COLO829 (cell line): ENCODE measurements at regions not wholly inside any gene's neighbourhood (a gene's known extent, or its start where the extent isn't known, plus 50 kb on each side); places are given as distances from the start of the nearest gene placed in this dataset.
A peak's percentile ranks its signal among the peaks of the same experiment; 100 is the strongest.

Experiments
- DNase-seq: peaks from one replicate; pipeline ENCODE4 v3.0.0; 2012; ENCODE audit warnings: low spot score

DNA sequence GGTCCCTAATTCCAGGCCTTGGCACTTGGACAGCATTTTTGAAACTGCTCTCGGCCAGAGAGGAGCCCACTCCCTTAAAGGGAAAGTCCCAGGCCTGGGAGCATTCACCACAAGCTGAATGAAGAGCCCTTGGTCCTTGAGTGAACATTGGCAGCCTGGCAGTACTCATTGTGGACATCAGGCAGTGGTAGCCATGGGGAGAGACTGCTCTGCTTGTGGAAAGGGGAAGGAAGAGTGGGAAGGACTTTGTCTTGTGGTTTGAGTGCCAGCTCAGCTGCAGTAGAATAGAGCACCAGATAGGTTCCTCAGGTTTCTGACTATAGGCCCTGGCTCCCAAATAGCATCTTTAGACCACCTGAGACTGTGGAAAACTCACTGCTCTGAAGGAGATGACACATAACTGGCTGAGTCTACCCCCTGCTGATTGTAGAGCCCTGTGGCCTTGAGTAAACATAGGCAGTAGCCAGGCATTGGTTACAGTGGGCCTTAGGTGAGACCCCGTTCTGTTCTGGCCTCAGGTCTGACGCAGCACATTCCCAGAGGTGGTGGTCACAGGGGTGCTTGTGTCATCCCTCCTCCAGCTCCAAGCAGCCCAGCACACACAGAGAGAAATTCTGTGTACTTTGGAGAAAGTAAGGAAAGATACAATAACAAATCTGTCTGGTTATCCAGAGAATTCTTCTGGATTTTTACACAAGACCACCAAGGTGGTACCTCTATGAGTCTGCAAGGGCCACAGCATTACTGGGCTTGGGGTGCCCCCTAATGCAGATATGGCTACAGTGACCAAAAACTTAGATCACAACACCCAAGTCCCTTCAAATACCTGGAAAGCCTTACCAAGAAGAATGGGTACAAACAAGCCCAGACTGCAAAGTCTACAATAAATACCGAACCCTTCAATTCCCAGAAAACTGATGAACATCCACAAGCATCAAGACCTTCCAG, 153.8 kb downstream of the GNAI1 start:
- DNase-seq: no peak

DNA sequence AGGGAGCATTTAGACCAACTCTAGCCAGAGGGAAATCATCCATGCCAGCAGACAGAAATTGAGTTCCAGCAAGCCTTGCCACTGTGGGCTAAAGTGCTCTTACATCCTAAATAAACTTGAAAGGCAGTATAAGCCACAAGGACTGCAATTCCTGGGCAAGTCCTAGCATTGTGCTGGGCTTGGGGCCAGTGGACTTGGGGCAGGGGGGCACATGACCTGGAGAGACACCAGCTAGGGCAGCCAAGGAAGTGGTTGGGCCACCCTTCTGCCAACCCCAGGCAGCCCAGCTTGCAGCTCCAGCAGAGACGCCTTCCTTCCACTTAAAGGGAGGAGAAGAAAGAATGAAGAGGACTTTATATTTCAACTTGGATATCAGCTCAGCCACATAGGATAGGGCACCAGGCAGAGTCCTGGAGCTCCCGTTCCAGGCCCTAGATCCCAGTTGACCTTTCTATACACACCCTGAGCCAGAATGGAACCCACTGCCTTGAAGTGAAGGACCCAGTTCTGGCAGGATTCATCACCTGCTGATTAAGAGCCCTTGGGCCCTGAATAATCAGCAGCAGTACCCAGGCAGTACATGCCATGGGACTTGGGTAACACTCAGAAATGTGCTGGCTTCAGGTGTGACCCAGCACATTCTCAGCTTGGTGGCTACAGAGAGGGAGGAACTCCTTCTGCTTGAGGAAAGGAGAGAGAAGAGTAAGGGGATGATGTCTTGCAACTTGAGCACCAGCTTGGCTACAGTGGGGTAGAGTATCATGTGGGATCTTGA, 153.0 kb downstream of the GNAI1 start:
- no peak for DNase-seq

DNA sequence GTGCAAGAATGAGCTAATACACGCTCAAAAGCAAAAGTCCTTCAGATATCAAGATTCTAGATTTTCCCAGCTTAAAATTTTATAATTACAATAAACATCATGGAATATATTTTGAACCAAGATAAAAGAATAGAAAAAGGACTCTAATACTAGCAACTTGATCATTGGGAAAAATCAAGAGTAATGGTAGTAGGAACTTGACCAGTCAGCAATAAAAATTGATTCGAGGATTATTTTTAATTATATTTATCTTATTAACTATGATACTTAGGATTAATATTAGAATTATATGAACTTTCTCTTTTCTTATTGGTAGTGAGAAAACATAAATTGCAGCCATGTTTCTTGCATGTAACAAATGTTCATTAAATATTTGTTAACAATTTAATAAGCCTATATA, 152.0 kb downstream of the GNAI1 start:
- DNase-seq: no peak

DNA sequence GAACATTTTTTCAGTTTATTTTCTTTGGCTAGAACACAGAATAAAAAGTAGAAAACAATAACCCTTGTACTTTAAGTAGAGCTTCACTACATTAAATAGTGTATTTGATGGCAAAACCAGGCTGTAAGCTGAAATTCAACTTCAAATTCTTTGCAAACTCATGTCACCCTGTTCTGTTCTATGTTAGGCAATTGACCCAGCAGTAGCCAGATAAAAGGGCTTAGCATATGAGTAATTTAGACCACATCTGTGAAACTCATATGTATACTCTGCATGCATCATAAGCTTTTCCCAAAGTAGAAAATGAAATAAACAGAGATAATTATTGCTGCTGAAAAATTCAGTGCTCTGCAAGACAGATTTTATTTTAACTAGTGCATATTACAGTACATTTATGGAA, 150.2 kb downstream of the GNAI1 start:
- DNase-seq: no peak

DNA sequence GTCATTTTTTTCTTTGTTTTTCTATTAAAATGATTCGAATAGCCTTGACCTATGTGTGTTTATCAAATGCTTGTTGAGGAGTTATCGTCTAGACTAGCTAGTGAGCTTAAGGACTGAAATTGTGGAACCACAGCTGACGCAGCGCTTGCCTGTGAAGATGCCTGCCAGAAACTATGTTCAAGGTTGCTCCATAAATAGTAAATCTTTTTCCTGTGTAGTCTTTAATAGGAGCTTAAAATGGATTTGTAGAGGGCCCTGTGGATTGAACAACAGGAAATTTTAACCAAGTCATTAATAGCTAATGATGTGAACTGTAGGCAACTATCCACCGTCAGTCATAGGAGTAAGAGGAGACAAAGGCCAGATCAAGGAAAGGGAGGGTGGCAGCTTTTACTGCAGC, 145.1 kb downstream of the GNAI1 start:
- no peak for DNase-seq

DNA sequence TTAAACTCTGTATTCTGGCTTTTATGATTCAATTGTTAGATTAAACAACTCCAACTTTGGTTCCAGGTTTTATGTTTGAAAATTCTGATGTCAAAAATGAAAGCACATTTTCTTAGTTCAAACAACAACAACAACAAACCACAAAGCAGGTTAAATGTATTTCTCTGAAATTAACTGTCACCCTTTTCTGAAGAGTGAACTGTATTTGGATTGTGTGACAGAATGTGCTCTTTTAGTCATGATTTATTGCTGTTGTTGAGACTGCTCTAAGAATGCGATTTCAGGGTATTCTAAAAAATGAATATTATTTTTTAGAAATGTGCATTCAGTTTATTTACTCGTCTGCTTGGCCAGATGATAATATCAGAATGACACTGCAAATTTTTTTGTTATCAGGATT, 144.1 kb downstream of the GNAI1 start:
- DNase-seq: no peak

DNA sequence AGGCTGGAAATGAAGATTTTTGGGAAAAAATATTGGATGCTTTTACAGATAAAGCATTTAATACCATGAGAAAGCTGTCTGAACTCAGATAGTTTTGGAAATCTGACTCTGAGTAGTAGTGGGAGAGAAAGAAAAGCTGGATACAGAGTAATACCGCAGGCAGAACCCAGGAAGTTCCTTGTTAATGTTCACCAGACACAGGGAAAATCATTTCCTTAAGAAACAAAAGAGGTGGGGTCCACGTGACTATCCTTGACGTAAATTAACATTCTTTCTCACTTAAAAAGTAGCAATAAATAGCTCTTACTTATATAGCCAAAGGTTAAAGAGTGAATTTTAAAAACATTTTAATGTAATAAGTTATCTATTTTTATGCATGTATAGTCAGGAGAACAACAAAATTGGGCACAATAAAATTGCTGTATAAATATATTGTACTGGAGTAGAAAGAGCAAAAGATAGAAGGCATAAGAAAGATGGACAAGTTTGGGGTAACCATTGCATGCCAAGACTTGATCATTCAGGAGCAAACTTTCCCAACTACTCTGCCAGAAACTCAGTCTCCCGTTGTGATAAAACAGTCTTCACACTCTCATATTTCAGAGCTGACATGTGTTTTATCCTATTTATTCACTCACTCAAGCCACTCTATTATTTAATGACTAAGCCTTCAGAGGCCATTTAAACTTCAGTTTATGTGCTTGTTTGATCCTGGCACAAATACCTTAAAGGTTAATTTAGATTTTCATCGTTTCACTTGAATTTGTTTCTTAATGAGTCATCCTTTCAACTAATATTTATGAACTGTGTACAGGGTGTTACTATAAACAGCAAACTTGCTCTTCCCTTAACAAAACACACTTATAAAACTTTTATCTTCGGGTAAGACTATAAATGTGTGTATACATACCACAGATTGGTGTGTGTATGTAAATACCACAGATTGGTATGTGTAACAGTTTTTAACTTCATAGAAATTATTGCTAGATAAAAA, 143.1 kb downstream of the GNAI1 start:
- peak; percentile 36 for DNase-seq
